ENCODE measurements at regions not wholly inside any gene's neighbourhood (a gene's known extent, or its start where the extent isn't known, plus 50 kb on each side); places are given as distances from the start of the nearest gene placed in this dataset.

DNA sequence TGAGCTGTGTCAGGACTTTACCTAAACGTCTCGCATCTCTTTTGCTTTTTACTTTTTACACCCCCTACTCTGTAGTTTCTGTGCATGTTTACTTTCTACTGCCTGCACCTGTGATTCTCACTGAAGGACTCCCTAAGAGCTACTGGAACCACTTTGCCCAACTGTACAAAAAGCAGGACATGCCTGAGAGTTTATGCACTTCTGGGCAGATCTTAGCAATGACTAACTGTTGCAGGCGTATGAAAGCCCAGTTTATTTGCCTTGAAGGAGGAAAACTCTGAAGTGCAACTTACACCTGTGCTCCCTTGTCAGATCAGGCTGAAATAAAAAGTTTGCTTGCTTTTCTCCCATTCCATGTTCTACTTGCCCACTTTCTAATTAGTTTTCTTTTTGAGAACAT, 467.0 kb upstream of the USP24 start:
- H3K4me3 ChIP-seq (ENCODE audit: control insufficient read depth in 1 of 7, extremely low read depth in 1 of 7, insufficient read depth in 4 of 7, low read depth in 2 of 7, low read length in 6 of 7) = no peak overlapping the region
- no peak for DNase-seq
- H3K4me1 ChIP-seq (ENCODE audit: control extremely low read depth in 1 of 4, control insufficient read depth in 4 of 4, insufficient read depth in 4 of 4, low read length in 3 of 4) = no peaks in the 10 kb centered on the region
- peaks cover 0 to 2% (median 0%) of the 10 kb centered on the region in 5 experiments for H3K27me3 ChIP-seq (replicated peaks in 2 of 5; ENCODE audit: control insufficient read depth in 4 of 5, insufficient read depth in 5 of 5, low read length in 4 of 5)
- POLR2A ChIA-PET = no interaction called here
- CTCF ChIA-PET = no interaction called here
- 97% methylated on average over 3 of the region's 3 CpGs for WGBS (ENCODE audit: insufficient coverage)
- H3K27ac ChIP-seq (ENCODE audit: insufficient read depth in 1 of 2, low read depth in 1 of 2, low read length in 2 of 2, poor library complexity in 1 of 2, severe bottlenecking in 2 of 2) = no peak overlapping the region
- peaks cover 0 to 5% (median 0%) of the 10 kb centered on the region in 5 experiments for H3K9me3 ChIP-seq (ENCODE audit: control extremely low read depth in 1 of 5, control insufficient read depth in 4 of 5, insufficient read depth in 2 of 5, low read depth in 1 of 5, low read length in 4 of 5)
- no peaks in the 10 kb centered on the region for H3K36me3 ChIP-seq (ENCODE audit: control insufficient read depth in 4 of 4, insufficient read depth in 4 of 4, low read length in 3 of 4)

DNA sequence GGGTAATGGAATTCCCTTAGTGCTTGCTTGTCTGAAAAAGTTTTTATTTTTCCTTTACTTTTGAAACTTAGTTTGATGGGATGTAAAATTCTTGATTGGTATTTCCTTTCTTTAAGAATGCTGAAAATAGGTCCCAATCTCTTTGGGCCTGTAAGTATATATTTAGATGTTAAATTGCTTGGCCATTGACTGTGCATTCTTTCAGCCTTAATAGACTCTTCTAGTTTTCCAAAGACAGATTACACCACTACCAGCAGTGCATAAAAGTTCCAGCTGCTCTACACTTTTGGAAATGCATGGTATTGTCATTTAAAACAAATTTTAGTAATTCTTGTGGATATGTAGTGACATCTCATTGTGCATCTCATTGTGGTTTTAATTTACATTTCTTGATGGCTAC, 464.8 kb upstream of the USP24 start:
- Histone ChIP-seq H3K27me3 (replicated peaks in 2 of 5; ENCODE audit: control insufficient read depth in 4 of 5, insufficient read depth in 5 of 5, low read length in 4 of 5) (no peaks in the 10 kb centered on the region), H3K36me3 (ENCODE audit: control insufficient read depth in 4 of 4, insufficient read depth in 4 of 4, low read length in 3 of 4) (no peaks in the 10 kb centered on the region), H3K4me1 (ENCODE audit: control extremely low read depth in 1 of 4, control insufficient read depth in 4 of 4, insufficient read depth in 4 of 4, low read length in 3 of 4) (no peaks in the 10 kb centered on the region), H3K9me3 (ENCODE audit: control extremely low read depth in 1 of 5, control insufficient read depth in 4 of 5, insufficient read depth in 2 of 5, low read depth in 1 of 5, low read length in 4 of 5) (peaks cover 0 to 5% (median 0%) of the 10 kb centered on the region in 5 experiments), H3K27ac (ENCODE audit: insufficient read depth in 1 of 2, low read depth in 1 of 2, low read length in 2 of 2, poor library complexity in 1 of 2, severe bottlenecking in 2 of 2) (no peak overlapping the region), H3K4me3 (ENCODE audit: control insufficient read depth in 1 of 7, extremely low read depth in 1 of 7, insufficient read depth in 4 of 7, low read depth in 2 of 7, low read length in 6 of 7) (no peak overlapping the region)
- CTCF ChIA-PET = no interaction called here
- no peak for DNase-seq
- POLR2A ChIA-PET = no interaction called here

DNA sequence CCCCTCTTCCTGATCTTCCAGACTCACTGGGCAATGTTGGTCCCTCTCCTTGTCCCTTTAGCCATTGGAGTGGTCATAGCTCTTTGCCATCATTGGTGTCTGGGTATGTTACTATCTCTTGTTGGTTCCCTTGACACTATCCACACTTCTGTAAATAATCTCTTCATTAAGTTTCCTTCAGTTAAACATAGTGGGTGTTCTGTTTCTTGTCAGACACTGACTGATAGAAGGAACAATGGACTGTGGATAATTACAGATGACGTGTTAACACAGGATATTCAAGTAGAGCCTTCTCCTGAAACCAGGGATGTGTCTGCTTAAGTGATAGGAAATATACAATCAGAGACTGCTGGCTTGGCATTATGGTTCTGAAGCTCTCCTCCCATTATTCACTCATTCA, 458.3 kb upstream of the USP24 start:
- Histone ChIP-seq H3K27me3 (replicated peaks in 2 of 5; ENCODE audit: control insufficient read depth in 4 of 5, insufficient read depth in 5 of 5, low read length in 4 of 5) (peaks cover 0 to 2% (median 0%) of the 10 kb centered on the region in 5 experiments), H3K4me3 (ENCODE audit: control insufficient read depth in 1 of 7, extremely low read depth in 1 of 7, insufficient read depth in 4 of 7, low read depth in 2 of 7, low read length in 6 of 7) (no peak overlapping the region), H3K9me3 (ENCODE audit: control extremely low read depth in 1 of 5, control insufficient read depth in 4 of 5, insufficient read depth in 2 of 5, low read depth in 1 of 5, low read length in 4 of 5) (no peaks in the 10 kb centered on the region), H3K36me3 (ENCODE audit: control insufficient read depth in 4 of 4, insufficient read depth in 4 of 4, low read length in 3 of 4) (no peaks in the 10 kb centered on the region), H3K27ac (ENCODE audit: insufficient read depth in 1 of 2, low read depth in 1 of 2, low read length in 2 of 2, poor library complexity in 1 of 2, severe bottlenecking in 2 of 2) (no peak overlapping the region), H3K4me1 (ENCODE audit: control extremely low read depth in 1 of 4, control insufficient read depth in 4 of 4, insufficient read depth in 4 of 4, low read length in 3 of 4) (no peaks in the 10 kb centered on the region)
- WGBS (ENCODE audit: insufficient coverage) = 100% methylated on average over 1 of the region's 1 CpG
- POLR2A ChIA-PET = no interaction called here
- DNase-seq = no peak
- CTCF ChIA-PET = no interaction called here

DNA sequence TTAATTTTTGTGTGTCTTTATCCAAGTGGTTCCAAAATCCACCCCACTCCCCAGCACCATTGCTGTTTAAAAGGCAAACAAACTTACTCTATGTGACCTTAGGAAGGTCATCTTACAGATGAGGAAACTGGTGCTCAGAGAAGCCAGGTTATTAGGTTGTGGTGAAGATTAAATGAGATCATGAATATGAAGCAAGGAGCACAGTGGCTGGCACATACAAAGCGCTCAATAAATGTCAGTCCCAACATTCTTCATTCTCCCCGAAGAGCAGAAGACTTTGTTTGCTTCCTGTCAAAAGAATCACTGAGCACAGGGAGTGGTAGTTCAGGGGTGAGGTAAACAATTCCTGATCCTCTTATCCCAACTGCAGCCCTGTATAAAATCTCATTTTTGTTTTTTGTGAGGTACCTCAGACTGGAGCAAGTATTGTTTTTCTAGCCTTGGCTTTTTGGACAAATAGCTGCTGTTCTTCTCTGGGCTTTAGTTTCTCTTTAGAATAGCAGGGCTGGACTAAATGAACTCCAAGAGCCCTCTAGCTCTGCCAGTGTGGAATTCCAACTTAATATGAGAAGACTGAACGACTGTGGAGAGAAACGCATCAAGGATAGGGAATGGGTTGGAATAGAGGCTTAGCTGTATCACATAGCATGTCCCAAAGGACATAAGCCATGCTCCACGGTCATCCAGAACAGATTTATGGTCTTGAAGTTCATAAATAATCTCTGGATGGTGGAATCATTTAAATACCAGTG, 455.3 kb upstream of the USP24 start:
- Histone ChIP-seq H3K4me3 (ENCODE audit: control insufficient read depth in 1 of 7, extremely low read depth in 1 of 7, insufficient read depth in 4 of 7, low read depth in 2 of 7, low read length in 6 of 7) (no peak overlapping the region), H3K27me3 (replicated peaks in 2 of 5; ENCODE audit: control insufficient read depth in 4 of 5, insufficient read depth in 5 of 5, low read length in 4 of 5) (peaks cover 0 to 2% (median 0%) of the 10 kb centered on the region in 5 experiments), H3K9me3 (ENCODE audit: control extremely low read depth in 1 of 5, control insufficient read depth in 4 of 5, insufficient read depth in 2 of 5, low read depth in 1 of 5, low read length in 4 of 5) (no peaks in the 10 kb centered on the region), H3K27ac (ENCODE audit: insufficient read depth in 1 of 2, low read depth in 1 of 2, low read length in 2 of 2, poor library complexity in 1 of 2, severe bottlenecking in 2 of 2) (no peak overlapping the region), H3K36me3 (ENCODE audit: control insufficient read depth in 4 of 4, insufficient read depth in 4 of 4, low read length in 3 of 4) (no peaks in the 10 kb centered on the region), H3K4me1 (ENCODE audit: control extremely low read depth in 1 of 4, control insufficient read depth in 4 of 4, insufficient read depth in 4 of 4, low read length in 3 of 4) (no peaks in the 10 kb centered on the region)
- no peak for DNase-seq
- ChIA-PET CTCF (interaction anchor here (1.4 kb wide), 1 partner anchor 8 kb away, joined by 3 read pairs; no protein-coding TSS in a partner anchor), POLR2A (no interaction called here)
- WGBS (ENCODE audit: insufficient coverage) = 94% methylated on average over 5 of the region's 5 CpGs

DNA sequence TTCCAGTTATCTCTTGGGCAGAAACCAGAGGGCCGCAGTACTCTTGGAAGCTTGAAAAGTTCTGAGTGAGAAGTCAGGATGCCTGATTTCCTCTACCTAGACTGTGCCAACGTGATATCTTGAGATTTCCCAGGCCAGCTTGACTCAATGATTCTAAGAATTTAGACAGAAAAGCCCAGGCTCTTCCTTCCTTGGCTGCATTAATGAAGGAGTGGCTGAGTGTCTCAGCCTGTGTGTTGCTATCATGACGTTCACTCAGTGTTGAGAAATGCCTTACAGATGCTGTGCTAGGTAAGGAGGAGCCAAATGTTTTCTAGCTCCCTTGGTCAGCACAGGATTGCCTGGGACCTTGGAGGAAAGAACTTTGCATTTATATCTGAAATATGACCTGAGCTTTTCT, 454.1 kb upstream of the USP24 start:
- no peak for DNase-seq
- ChIA-PET CTCF (interaction anchor here (0.9 to 1.4 kb wide), 2 partner anchors 9 to 15 kb away, joined by 3 read pairs; no protein-coding TSS in a partner anchor), POLR2A (no interaction called here)
- H3K4me3 ChIP-seq (ENCODE audit: control insufficient read depth in 1 of 7, extremely low read depth in 1 of 7, insufficient read depth in 4 of 7, low read depth in 2 of 7, low read length in 6 of 7) = no peak overlapping the region
- H3K4me1 ChIP-seq (ENCODE audit: control extremely low read depth in 1 of 4, control insufficient read depth in 4 of 4, insufficient read depth in 4 of 4, low read length in 3 of 4) = no peaks in the 10 kb centered on the region
- H3K36me3 ChIP-seq (ENCODE audit: control insufficient read depth in 4 of 4, insufficient read depth in 4 of 4, low read length in 3 of 4) = no peaks in the 10 kb centered on the region
- 69% methylated on average over 3 of the region's 3 CpGs for WGBS (ENCODE audit: insufficient coverage)
- H3K27ac ChIP-seq (ENCODE audit: insufficient read depth in 1 of 2, low read depth in 1 of 2, low read length in 2 of 2, poor library complexity in 1 of 2, severe bottlenecking in 2 of 2) = no peak overlapping the region
- H3K27me3 ChIP-seq (replicated peaks in 2 of 5; ENCODE audit: control insufficient read depth in 4 of 5, insufficient read depth in 5 of 5, low read length in 4 of 5) = peaks cover 0 to 2% (median 0%) of the 10 kb centered on the region in 5 experiments
- no peaks in the 10 kb centered on the region for H3K9me3 ChIP-seq (ENCODE audit: control extremely low read depth in 1 of 5, control insufficient read depth in 4 of 5, insufficient read depth in 2 of 5, low read depth in 1 of 5, low read length in 4 of 5)

DNA sequence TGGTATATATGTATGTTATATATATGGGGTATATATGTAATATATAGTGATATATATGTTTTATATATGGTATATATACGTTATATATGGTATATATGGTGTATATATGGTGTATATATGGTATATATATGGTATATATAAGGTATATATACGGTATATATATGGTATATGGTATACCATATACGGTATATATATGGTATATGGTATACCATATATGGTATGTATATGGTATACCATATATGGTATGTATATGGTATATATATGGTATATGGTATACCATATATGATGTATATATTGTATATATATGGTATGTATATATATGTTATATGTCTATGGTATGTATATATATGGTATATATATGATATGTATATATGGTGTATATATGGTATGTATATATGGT, 447.7 kb upstream of the USP24 start:
- H3K9me3 ChIP-seq (ENCODE audit: control extremely low read depth in 1 of 5, control insufficient read depth in 4 of 5, insufficient read depth in 2 of 5, low read depth in 1 of 5, low read length in 4 of 5) = peaks cover 0 to 3% (median 0%) of the 10 kb centered on the region in 5 experiments
- H3K4me1 ChIP-seq (ENCODE audit: control extremely low read depth in 1 of 4, control insufficient read depth in 4 of 4, insufficient read depth in 4 of 4, low read length in 3 of 4) = no peaks in the 10 kb centered on the region
- H3K4me3 ChIP-seq (ENCODE audit: control insufficient read depth in 1 of 7, extremely low read depth in 1 of 7, insufficient read depth in 4 of 7, low read depth in 2 of 7, low read length in 6 of 7) = no peak overlapping the region
- H3K27ac ChIP-seq (ENCODE audit: insufficient read depth in 1 of 2, low read depth in 1 of 2, low read length in 2 of 2, poor library complexity in 1 of 2, severe bottlenecking in 2 of 2) = no peak overlapping the region
- POLR2A ChIA-PET = no interaction called here
- H3K36me3 ChIP-seq (ENCODE audit: control insufficient read depth in 4 of 4, insufficient read depth in 4 of 4, low read length in 3 of 4) = no peaks in the 10 kb centered on the region
- H3K27me3 ChIP-seq (replicated peaks in 2 of 5; ENCODE audit: control insufficient read depth in 4 of 5, insufficient read depth in 5 of 5, low read length in 4 of 5) = no peaks in the 10 kb centered on the region
- DNase-seq = no peak
- CTCF ChIA-PET = no interaction called here
- WGBS (ENCODE audit: insufficient coverage) = no CpG with 5 or more reads among the region's 3 CpGs

DNA sequence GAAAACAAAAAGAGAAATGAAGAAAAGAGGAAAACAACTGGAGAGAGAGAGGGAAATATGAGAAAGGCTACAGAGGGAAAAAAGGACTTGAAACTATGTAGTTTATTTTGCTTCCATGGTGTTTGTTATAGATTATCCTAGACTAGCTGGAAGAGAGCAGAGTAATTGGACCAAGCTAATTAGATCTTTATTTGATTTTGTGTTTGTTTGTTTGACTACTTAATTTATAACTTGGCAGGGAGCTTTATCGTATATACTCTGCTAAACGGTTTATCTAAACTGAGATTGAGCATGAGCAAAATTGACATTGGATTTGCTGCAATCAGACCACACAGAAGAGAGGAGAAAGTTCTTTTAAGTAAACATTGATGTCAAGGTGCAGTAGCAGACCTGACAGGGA, 443.8 kb upstream of the USP24 start:
- Histone ChIP-seq H3K27me3 (replicated peaks in 2 of 5; ENCODE audit: control insufficient read depth in 4 of 5, insufficient read depth in 5 of 5, low read length in 4 of 5) (no peaks in the 10 kb centered on the region), H3K9me3 (ENCODE audit: control extremely low read depth in 1 of 5, control insufficient read depth in 4 of 5, insufficient read depth in 2 of 5, low read depth in 1 of 5, low read length in 4 of 5) (peaks cover 0 to 3% (median 0%) of the 10 kb centered on the region in 5 experiments), H3K4me3 (ENCODE audit: control insufficient read depth in 1 of 7, extremely low read depth in 1 of 7, insufficient read depth in 4 of 7, low read depth in 2 of 7, low read length in 6 of 7) (no peak overlapping the region), H3K36me3 (ENCODE audit: control insufficient read depth in 4 of 4, insufficient read depth in 4 of 4, low read length in 3 of 4) (no peaks in the 10 kb centered on the region), H3K4me1 (ENCODE audit: control extremely low read depth in 1 of 4, control insufficient read depth in 4 of 4, insufficient read depth in 4 of 4, low read length in 3 of 4) (no peaks in the 10 kb centered on the region), H3K27ac (ENCODE audit: insufficient read depth in 1 of 2, low read depth in 1 of 2, low read length in 2 of 2, poor library complexity in 1 of 2, severe bottlenecking in 2 of 2) (no peak overlapping the region)
- whole genome bisulfite sequencing (ENCODE audit: insufficient coverage) = 100% methylated on average over 2 of the region's 2 CpGs
- no peak for DNase-seq
- CTCF ChIA-PET = no interaction called here
- POLR2A ChIA-PET = no interaction called here

Measured in common myeloid progenitor, CD34-positive (primary cell).